Endothelial cell of umbilical vein (primary cell): ENCODE measurements at regions not wholly inside any gene's neighbourhood (a gene's known extent, or its start where the extent isn't known, plus 50 kb on each side); places are given as distances from the start of the nearest gene placed in this dataset.

Source experiments
- BruUV-seq: library from RNA; stranded (reverse); fragments of 400-500 nt; replicated peaks from 2 replicates; lab custom pipeline; 2021; lab: Mats Ljungman, UMichigan
- CTCF ChIA-PET: fragments of 300-600, 350-600 bp; sonication (Branson Sonifier 250); formaldehyde crosslinking; loops from one replicate; lab custom pipeline; 2021; ENCODE audit warnings: antibody characterized with exemption, inconsistent platforms; lab: Charles Lee
- POLR2A ChIA-PET: fragments of 300-600, 350-600 bp; sonication (Branson Sonifier 250); formaldehyde crosslinking; loops from one replicate; lab custom pipeline; 2021; ENCODE audit warnings: antibody characterized with exemption, inconsistent platforms; lab: Charles Lee
- DNase-seq: peaks from one replicate; pipeline ENCODE4 v3.0.0-alpha.2; 2011; ENCODE audit warnings: low read depth, low spot score
- FAIRE-seq: peaks from 2 replicates; lab custom pipeline; 2011; peaks lifted over from hg19 to GRCh38; lab: Jason Lieb, UNC
- H2AFZ ChIP-seq: 2 replicates; pipeline ENCODE4 v1.6.0; 2012; ENCODE audit warnings: low read depth, low read length, control low read depth, inconsistent platforms
- H3K27ac ChIP-seq: 2 replicates; pipeline ENCODE4 v1.5.1; 2011; ENCODE audit warnings: low read depth, mild to moderate bottlenecking, control low read depth, low read length, moderate library complexity; ENCODE audit not compliant: insufficient read depth
- H3K27me3 ChIP-seq, 2 experiments: 2 replicates each; pipeline versions ENCODE4 v1.6.0 to v1.6.1; 2011; ENCODE audit warnings: low read length in 2 of 2, mixed read lengths in 1 of 2; ENCODE audit not compliant: control insufficient read depth in 2 of 2, insufficient read depth in 2 of 2
- H3K36me3 ChIP-seq, 2 experiments: 2 replicates in 1 of 2; 3 replicates in 1 of 2; pipeline ENCODE4 v1.5.1; 2011; ENCODE audit warnings: low read length in 2 of 2, mild to moderate bottlenecking in 1 of 2, moderate library complexity in 1 of 2; ENCODE audit not compliant: control insufficient read depth in 2 of 2, insufficient read depth in 2 of 2; ENCODE audit errors: extremely low read depth in 1 of 2
- H3K4me1 ChIP-seq: 3 replicates; pipeline ENCODE4 v1.5.1; 2011; ENCODE audit warnings: mild to moderate bottlenecking, low read length; ENCODE audit not compliant: control insufficient read depth, insufficient read depth; ENCODE audit errors: extremely low read depth
- H3K4me2 ChIP-seq: 2 replicates; pipeline ENCODE4 v1.6.1; 2011; ENCODE audit warnings: low read length, control low read depth, mixed read lengths; ENCODE audit not compliant: insufficient read depth
- H3K4me3 ChIP-seq, 3 experiments: fragments of 200-600 bp in 1 of 3; sonication (generic), shearing (Covaris generic) in 1 of 3; replicated peaks in 1 of 3; 2 replicates each; pipeline ENCODE4 v1.5.1; 2011 to 2016; ENCODE audit warnings: control low read depth in 3 of 3, low read length in 3 of 3, mild to moderate bottlenecking in 2 of 3, inconsistent platforms in 1 of 3, low read depth in 1 of 3, moderate library complexity in 1 of 3; ENCODE audit not compliant: insufficient read depth in 1 of 3
- H3K79me2 ChIP-seq: 2 replicates; pipeline ENCODE4 v1.6.0; 2012; ENCODE audit warnings: low read length, inconsistent platforms; ENCODE audit not compliant: control insufficient read depth, insufficient read depth
- H3K9ac ChIP-seq: replicated peaks from 2 replicates; pipeline ENCODE3; 2011; ENCODE audit warnings: low read length, control low read depth; ENCODE audit not compliant: insufficient read depth; ENCODE audit errors: extremely low read depth
- H3K9me1 ChIP-seq: replicated peaks from 3 replicates; pipeline ENCODE4 v1.6.0; 2011; ENCODE audit warnings: mild to moderate bottlenecking, low read length; ENCODE audit not compliant: control insufficient read depth, insufficient read depth; ENCODE audit errors: extremely low read depth
- H3K9me3 ChIP-seq: replicated peaks from 2 replicates; pipeline ENCODE4 v1.5.1; 2012; ENCODE audit warnings: low read length, inconsistent platforms; ENCODE audit not compliant: control insufficient read depth, insufficient read depth
- H4K20me1 ChIP-seq: replicated peaks from 2 replicates; pipeline ENCODE3; 2011; ENCODE audit warnings: mild to moderate bottlenecking, low read length; ENCODE audit not compliant: control insufficient read depth, insufficient read depth; ENCODE audit errors: extremely low read depth
- EZH2 ChIP-seq: IDR thresholded peaks from 2 replicates; pipeline ENCODE4 v1.6.1; 2012; ENCODE audit warnings: borderline replicate concordance, low read depth, mild to moderate bottlenecking, moderate library complexity, low read length, inconsistent platforms; ENCODE audit not compliant: severe bottlenecking
- FOS ChIP-seq: IDR thresholded peaks from 2 replicates; pipeline ENCODE4 v1.6.1; 2011; ENCODE audit warnings: mild to moderate bottlenecking, low read length, moderate library complexity, borderline replicate concordance; ENCODE audit not compliant: insufficient read depth
- GATA2 ChIP-seq: IDR thresholded peaks from 2 replicates; pipeline ENCODE4 v1.7.0; 2011; ENCODE audit warnings: low read depth, mild to moderate bottlenecking, moderate library complexity, mixed read lengths, low read length; ENCODE audit not compliant: insufficient read length, insufficient read depth
- JUN ChIP-seq: IDR thresholded peaks from 2 replicates; pipeline ENCODE4 v1.6.1; 2011; ENCODE audit warnings: borderline replicate concordance, low read depth; ENCODE audit not compliant: insufficient read length, insufficient read depth
- MYC ChIP-seq: IDR thresholded peaks from one replicate; pipeline ENCODE4 v1.6.1; 2011; ENCODE audit warnings: mild to moderate bottlenecking, low read depth, low read length
- POLR2A ChIP-seq: IDR thresholded peaks from 2 replicates; pipeline ENCODE4 v1.6.1; 2012; ENCODE audit warnings: low read depth, mild to moderate bottlenecking, control low read depth, low read length
- POLR2AphosphoS5 ChIP-seq: IDR thresholded peaks from 2 replicates; pipeline ENCODE4 v1.6.1; 2012; ENCODE audit warnings: low read depth, mild to moderate bottlenecking, control low read depth, low read length, moderate library complexity; ENCODE audit not compliant: insufficient read depth
- dilution Hi-C: fragments of 300-500 bp; cut with MboI; formaldehyde crosslinking; loops from one replicate; pipeline ENCODE4 v1.15.0; 2019; ENCODE audit warnings: low sequenced_read_pairs; ENCODE audit not compliant: extremely low pct_ligation_motif_present
- intact Hi-C: fragments of 100-400 bp; cut with micrococcal nuclease; formaldehyde crosslinking; loops from one replicate; pipeline ENCODE4 v1.10.0; 2022
- TF ChIP-seq, protein P1 (sequence below), 2 donors: IDR thresholded peaks; 1 replicate in 1 of 2; 2 replicates in 1 of 2; pipeline ENCODE4 v1.5.1; 2011; ENCODE audit warnings: low read length in 2 of 2, mild to moderate bottlenecking in 2 of 2, moderate library complexity in 2 of 2, control low read depth in 1 of 2, inconsistent platforms in 1 of 2, low read depth in 1 of 2; ENCODE audit not compliant: insufficient read depth in 1 of 2; ENCODE audit errors: extremely low read depth in 1 of 2
- TF ChIP-seq, protein P2 (sequence below): IDR thresholded peaks from 2 replicates; pipeline ENCODE4 v1.6.1; 2011; ENCODE audit not compliant: insufficient read depth, insufficient read length

DNA sequence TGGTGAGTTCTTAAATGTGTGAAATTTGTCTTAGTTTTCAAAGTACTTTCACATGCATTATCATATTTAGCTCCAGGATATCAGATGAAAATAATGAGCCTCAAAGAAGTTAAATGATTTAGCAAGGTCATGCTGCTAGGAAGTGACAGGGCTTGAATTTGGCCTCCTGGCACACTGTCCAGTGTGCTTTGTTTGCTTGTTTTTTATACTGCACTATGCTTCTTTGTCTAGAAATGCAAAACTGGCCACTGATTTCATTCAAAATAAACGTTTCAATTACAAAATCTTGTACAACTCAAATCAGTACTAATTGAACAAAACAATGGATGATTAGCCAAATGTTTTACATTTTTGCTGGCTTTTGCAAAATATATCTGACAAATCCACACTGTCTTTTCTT lies 583.3 kb upstream of the CBLB start:
- H3K36me3 ChIP-seq: no peaks in the 10 kb centered on the region
- H3K4me1 ChIP-seq: no peaks in the 10 kb centered on the region
- H3K4me3 ChIP-seq: no peak overlapping the region
- BruUV-seq: no TSS peak
- FAIRE-seq (no peak), DNase-seq (no peak)
- no peak overlapping the region for H3K27ac ChIP-seq
- POLR2A ChIA-PET: no interaction called here
- dilution Hi-C loops: no loop called here
- H2AFZ ChIP-seq: no peak overlapping the region
- CTCF ChIA-PET: interaction anchor here (2.4 kb wide), 1 partner anchor 10 kb away, joined by 5 read pairs; no protein-coding TSS in a partner anchor
- H3K9me3 ChIP-seq: no peaks in the 10 kb centered on the region
- H3K27me3 ChIP-seq: no peaks in the 10 kb centered on the region
- H3K9ac ChIP-seq: no peak overlapping the region
- no peaks in the 10 kb centered on the region for H4K20me1 ChIP-seq
- no peaks in the 10 kb centered on the region for H3K9me1 ChIP-seq
- no peak for TF ChIP-seq JUN
- TF ChIP-seq, protein P1, sequence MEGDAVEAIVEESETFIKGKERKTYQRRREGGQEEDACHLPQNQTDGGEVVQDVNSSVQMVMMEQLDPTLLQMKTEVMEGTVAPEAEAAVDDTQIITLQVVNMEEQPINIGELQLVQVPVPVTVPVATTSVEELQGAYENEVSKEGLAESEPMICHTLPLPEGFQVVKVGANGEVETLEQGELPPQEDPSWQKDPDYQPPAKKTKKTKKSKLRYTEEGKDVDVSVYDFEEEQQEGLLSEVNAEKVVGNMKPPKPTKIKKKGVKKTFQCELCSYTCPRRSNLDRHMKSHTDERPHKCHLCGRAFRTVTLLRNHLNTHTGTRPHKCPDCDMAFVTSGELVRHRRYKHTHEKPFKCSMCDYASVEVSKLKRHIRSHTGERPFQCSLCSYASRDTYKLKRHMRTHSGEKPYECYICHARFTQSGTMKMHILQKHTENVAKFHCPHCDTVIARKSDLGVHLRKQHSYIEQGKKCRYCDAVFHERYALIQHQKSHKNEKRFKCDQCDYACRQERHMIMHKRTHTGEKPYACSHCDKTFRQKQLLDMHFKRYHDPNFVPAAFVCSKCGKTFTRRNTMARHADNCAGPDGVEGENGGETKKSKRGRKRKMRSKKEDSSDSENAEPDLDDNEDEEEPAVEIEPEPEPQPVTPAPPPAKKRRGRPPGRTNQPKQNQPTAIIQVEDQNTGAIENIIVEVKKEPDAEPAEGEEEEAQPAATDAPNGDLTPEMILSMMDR (IDR thresholded peaks at IDR 0.05; ENCODE audit: extremely low read depth in 1 of 2, insufficient read depth in 1 of 2, low read depth in 1 of 2, low read length in 2 of 2): no peak
- TF ChIP-seq EZH2: no peak
- TF ChIP-seq MYC: no peak
- TF ChIP-seq POLR2AphosphoS5: no peak
- TF ChIP-seq, protein P2, sequence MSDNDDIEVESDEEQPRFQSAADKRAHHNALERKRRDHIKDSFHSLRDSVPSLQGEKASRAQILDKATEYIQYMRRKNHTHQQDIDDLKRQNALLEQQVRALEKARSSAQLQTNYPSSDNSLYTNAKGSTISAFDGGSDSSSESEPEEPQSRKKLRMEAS: no peak
- no peak for TF ChIP-seq FOS
- no peak for TF ChIP-seq POLR2A
- no peak for TF ChIP-seq GATA2
- no peaks in the 10 kb centered on the region for H3K79me2 ChIP-seq
- H3K4me2 ChIP-seq: no peak overlapping the region
- intact Hi-C loops: no loop called here
